KMS-11 (cell line): ENCODE measurements at regions not wholly inside any gene's neighbourhood (a gene's known extent, or its start where the extent isn't known, plus 50 kb on each side); places are given as distances from the start of the nearest gene placed in this dataset.

Experiments used
- H2AFZ ChIP-seq: fragments of 200-600 bp; sonication (generic); 2 replicates; pipeline ENCODE4 v1.6.1; 2016; ENCODE audit warnings: antibody characterized with exemption, mixed run types, low read depth
- H3K27ac ChIP-seq: fragments of 200-600 bp; sonication (generic); 2 replicates; pipeline ENCODE4 v1.6.1; 2016; ENCODE audit warnings: mild to moderate bottlenecking, mixed run types
- H3K27me3 ChIP-seq: fragments of 200-600 bp; sonication (generic); 2 replicates; pipeline ENCODE4 v1.6.1; 2017; ENCODE audit warnings: mild to moderate bottlenecking, low read depth, mixed run types, moderate library complexity; ENCODE audit not compliant: insufficient read depth
- H3K36me3 ChIP-seq: fragments of 200-600 bp; sonication (generic); 2 replicates; pipeline ENCODE4 v1.6.1; 2017; ENCODE audit warnings: mild to moderate bottlenecking, mixed run types; ENCODE audit not compliant: insufficient read depth
- H3K4me1 ChIP-seq: fragments of 200-600 bp; sonication (generic); 2 replicates; pipeline ENCODE4 v1.6.1; 2016; ENCODE audit warnings: mild to moderate bottlenecking, low read depth, mixed run types; ENCODE audit not compliant: poor library complexity, severe bottlenecking
- H3K4me2 ChIP-seq: fragments of 200-600 bp; sonication (generic); 2 replicates; pipeline ENCODE4 v1.7.0; 2016; ENCODE audit warnings: mild to moderate bottlenecking, mixed run types
- H3K4me3 ChIP-seq: fragments of 200-600 bp; sonication (generic); IDR thresholded peaks from 2 replicates; pipeline ENCODE4 v1.6.1; 2017; ENCODE audit warnings: low read depth, low read length, mixed read lengths; ENCODE audit not compliant: insufficient read depth
- H3K79me2 ChIP-seq: fragments of 200-600 bp; sonication (generic); 2 replicates; pipeline ENCODE4 v1.6.1; 2016; ENCODE audit warnings: low read depth, mixed run types; ENCODE audit not compliant: insufficient read depth
- H3K9ac ChIP-seq: fragments of 200-600 bp; sonication (generic); 2 replicates; pipeline ENCODE4 v1.6.1; 2016; ENCODE audit warnings: mild to moderate bottlenecking, mixed run types
- H4K20me1 ChIP-seq: fragments of 200-600 bp; sonication (generic); 2 replicates; pipeline ENCODE4 v1.6.1; 2016; ENCODE audit warnings: mild to moderate bottlenecking, mixed run types; ENCODE audit not compliant: insufficient read depth
- CTCF ChIP-seq: fragments of 200-600 bp; sonication (generic); conservative IDR thresholded peaks from 2 replicates; pipeline ENCODE4 v1.6.1; 2017; ENCODE audit warnings: low read depth, mild to moderate bottlenecking, antibody characterized with exemption, low read length, moderate library complexity, mixed read lengths

GRCh38 chr4:156248917-156249316, 295.3 kb upstream of the CTSO start:
- Histone ChIP-seq H3K4me3 (no peak overlapping the region), H3K27me3 (no peaks in the 10 kb centered on the region), H3K27ac (no peak overlapping the region), H3K4me2 (no peak overlapping the region), H3K79me2 (no peaks in the 10 kb centered on the region), H3K9ac (no peak overlapping the region), H4K20me1 (no peaks in the 10 kb centered on the region), H3K4me1 (no peaks in the 10 kb centered on the region), H3K36me3 (no peaks in the 10 kb centered on the region), H2AFZ (no peak overlapping the region)
- TF ChIP-seq CTCF = no peak

GRCh38 chr4:156247470-156247869, 293.8 kb upstream of the CTSO start:
- Histone ChIP-seq H2AFZ (no peak overlapping the region), H3K4me1 (no peaks in the 10 kb centered on the region), H3K27ac (no peak overlapping the region), H3K4me3 (no peak overlapping the region), H3K9ac (no peak overlapping the region), H4K20me1 (no peaks in the 10 kb centered on the region), H3K36me3 (no peaks in the 10 kb centered on the region), H3K27me3 (no peaks in the 10 kb centered on the region), H3K79me2 (no peaks in the 10 kb centered on the region), H3K4me2 (no peak overlapping the region)
- no peak for TF ChIP-seq CTCF

- Histone ChIP-seq H2AFZ (no peak overlapping the region), H3K36me3 (no peaks in the 10 kb centered on the region), H3K4me2 (no peak overlapping the region), H3K79me2 (no peaks in the 10 kb centered on the region), H4K20me1 (no peaks in the 10 kb centered on the region), H3K27me3 (no peaks in the 10 kb centered on the region), H3K4me1 (no peaks in the 10 kb centered on the region), H3K4me3 (no peak overlapping the region), H3K27ac (no peak overlapping the region), H3K9ac (no peak overlapping the region)
- TF ChIP-seq CTCF = no peak
Observed at GRCh38 chr4:156243015-156243414, 289.3 kb upstream of the CTSO start.

GRCh38 chr4:156242390-156242789, 288.7 kb upstream of the CTSO start:
- no peaks in the 10 kb centered on the region for H4K20me1 ChIP-seq
- H3K79me2 ChIP-seq = no peaks in the 10 kb centered on the region
- H3K9ac ChIP-seq = no peak overlapping the region
- H3K4me1 ChIP-seq = no peaks in the 10 kb centered on the region
- no peak overlapping the region for H3K4me2 ChIP-seq
- no peak overlapping the region for H3K4me3 ChIP-seq
- no peaks in the 10 kb centered on the region for H3K36me3 ChIP-seq
- no peak overlapping the region for H2AFZ ChIP-seq
- H3K27ac ChIP-seq = no peak overlapping the region
- H3K27me3 ChIP-seq = no peaks in the 10 kb centered on the region
- no peak for TF ChIP-seq CTCF

- H3K4me3 ChIP-seq = no peak overlapping the region
- H3K27ac ChIP-seq = no peak overlapping the region
- no peak overlapping the region for H2AFZ ChIP-seq
- no peak overlapping the region for H3K9ac ChIP-seq
- no peaks in the 10 kb centered on the region for H3K27me3 ChIP-seq
- no peak for TF ChIP-seq CTCF
- no peak overlapping the region for H3K4me2 ChIP-seq
- no peaks in the 10 kb centered on the region for H4K20me1 ChIP-seq
- H3K36me3 ChIP-seq = no peaks in the 10 kb centered on the region
- no peaks in the 10 kb centered on the region for H3K79me2 ChIP-seq
- H3K4me1 ChIP-seq = no peaks in the 10 kb centered on the region
Observed at GRCh38 chr4:156241896-156242295, 288.2 kb upstream of the CTSO start.
